RWPE2 (cell line): ENCODE measurements at regions not wholly inside any gene's neighbourhood (a gene's known extent, or its start where the extent isn't known, plus 50 kb on each side); places are given as distances from the start of the nearest gene placed in this dataset.

Experiments used
- ATAC-seq: fragments of 200-7000 bp; cut with Tn5 transposase; 3 replicates; pipeline ENCODE4 v1.9.1; 2021; ENCODE audit warnings: low read depth
- DNase-seq: peaks from one replicate; pipeline ENCODE4 v3.0.0-alpha.2; 2020; ENCODE audit warnings: low spot score
- H3K27ac ChIP-seq: fragments of 450-650 bp; 2 replicates; pipeline ENCODE4 v1.5.1; 2017; ENCODE audit warnings: mild to moderate bottlenecking; ENCODE audit not compliant: poor library complexity, severe bottlenecking
- H3K27me3 ChIP-seq: fragments of 250-450 bp; sonication (Bioruptor Pico); 2 replicates; pipeline ENCODE4 v1.5.1; 2021; ENCODE audit warnings: mild to moderate bottlenecking, moderate library complexity; ENCODE audit not compliant: insufficient read depth, poor library complexity, severe bottlenecking
- H3K36me3 ChIP-seq: fragments of 250-450 bp; sonication (Bioruptor Pico); 2 replicates; pipeline ENCODE4 v1.5.1; 2020; ENCODE audit warnings: low read depth, mild to moderate bottlenecking, moderate library complexity
- H3K4me1 ChIP-seq: fragments of 250-450 bp; sonication (Bioruptor Pico); 2 replicates; pipeline ENCODE4 v1.5.1; 2021; ENCODE audit warnings: mild to moderate bottlenecking, moderate library complexity; ENCODE audit not compliant: insufficient read depth, poor library complexity, severe bottlenecking
- H3K4me3 ChIP-seq: fragments of 250-450 bp; sonication (Bioruptor Pico); 2 replicates; pipeline ENCODE4 v1.5.1; 2021; ENCODE audit warnings: mild to moderate bottlenecking, moderate library complexity; ENCODE audit not compliant: severe bottlenecking
- H3K9me3 ChIP-seq: fragments of 250-450 bp; sonication (Bioruptor Pico); 2 replicates; pipeline ENCODE4 v1.5.1; 2021; ENCODE audit warnings: mild to moderate bottlenecking, moderate library complexity; ENCODE audit not compliant: severe bottlenecking
- CTCF ChIP-seq: fragments of 450-650 bp; IDR thresholded peaks from one replicate; pipeline ENCODE4 v1.5.1; 2017; ENCODE audit warnings: mild to moderate bottlenecking, moderate library complexity; ENCODE audit not compliant: poor library complexity, severe bottlenecking

DNA sequence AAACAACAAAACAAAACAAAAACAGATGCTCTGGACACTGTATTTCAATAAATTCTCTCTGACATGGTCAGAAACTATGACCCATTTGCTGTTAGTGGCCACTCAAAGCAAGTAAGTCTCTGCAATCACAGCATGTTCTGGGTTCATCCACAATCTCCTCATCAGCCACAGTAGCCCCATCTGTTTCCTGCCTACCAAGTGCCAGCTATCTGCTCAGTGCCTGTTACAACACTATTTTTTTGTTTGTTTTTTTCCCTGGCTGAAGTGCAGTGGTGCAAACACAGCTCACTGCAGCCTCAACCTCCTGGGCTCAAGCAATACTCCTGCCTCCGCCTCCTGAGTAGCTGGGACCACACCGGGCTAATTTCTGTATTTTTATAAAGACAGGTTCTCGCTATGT lies 137.9 kb downstream of the SOX9 start:
- no peak for DNase-seq
- H3K4me3 ChIP-seq, result no peak overlapping the region
- H3K36me3 ChIP-seq, result no peaks in the 10 kb centered on the region
- no peak for ATAC-seq
- H3K9me3 ChIP-seq, result no peaks in the 10 kb centered on the region
- H3K4me1 ChIP-seq, result no peaks in the 10 kb centered on the region
- no peak overlapping the region for H3K27ac ChIP-seq
- TF ChIP-seq CTCF, result no peak
- H3K27me3 ChIP-seq, result no peaks in the 10 kb centered on the region

DNA sequence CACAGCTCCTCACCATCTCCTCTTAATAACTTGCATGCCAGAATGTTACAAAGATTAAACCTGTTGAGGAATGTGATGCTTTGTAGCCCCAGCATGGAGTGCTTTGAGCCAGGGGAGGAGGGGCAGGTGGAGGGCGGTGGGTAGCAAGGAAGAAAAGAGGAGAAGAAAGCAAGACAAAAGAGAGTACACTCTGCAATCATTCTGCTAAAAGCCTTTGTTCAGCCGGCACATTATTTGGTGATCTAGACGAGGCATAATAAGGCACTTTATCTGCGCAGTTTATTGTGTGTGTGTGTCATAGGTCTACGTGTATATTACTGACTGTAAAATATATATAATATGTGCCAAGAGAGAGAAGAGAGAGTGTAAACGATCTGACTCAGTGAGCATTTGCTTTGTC lies 139.1 kb downstream of the SOX9 start:
- Histone ChIP-seq H3K4me3 (no peak overlapping the region), H3K36me3 (no peaks in the 10 kb centered on the region), H3K27ac (no peak overlapping the region), H3K4me1 (no peaks in the 10 kb centered on the region), H3K9me3 (no peaks in the 10 kb centered on the region), H3K27me3 (no peaks in the 10 kb centered on the region)
- DNase-seq, result no peak
- no peak for ATAC-seq
- no peak for TF ChIP-seq CTCF

DNA sequence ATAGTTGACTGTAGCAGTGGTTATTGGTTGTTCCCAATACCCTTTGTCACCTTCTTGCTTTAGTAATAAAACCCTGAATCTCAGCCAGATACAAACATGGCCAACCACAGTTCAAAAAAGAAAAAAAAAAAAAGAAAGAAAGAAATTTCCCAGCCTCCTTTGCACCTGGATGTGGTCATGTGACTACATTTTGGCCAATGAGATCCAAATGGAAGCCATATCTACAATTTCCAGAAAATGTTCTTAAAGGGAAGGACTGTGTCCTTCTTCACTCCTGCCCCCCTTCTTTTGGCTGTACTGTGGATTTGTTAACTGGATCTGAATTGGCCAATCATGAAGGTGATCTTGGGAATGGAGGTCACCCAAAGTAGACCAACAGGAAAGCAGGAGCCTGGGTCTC lies 141.9 kb downstream of the SOX9 start:
- ATAC-seq (no peak), DNase-seq (no peak)
- H3K4me1 ChIP-seq, result peaks cover 3% of the 10 kb centered on the region
- H3K27me3 ChIP-seq, result no peaks in the 10 kb centered on the region
- H3K4me3 ChIP-seq, result no peak overlapping the region
- TF ChIP-seq CTCF, result no peak
- H3K36me3 ChIP-seq, result no peaks in the 10 kb centered on the region
- H3K27ac ChIP-seq, result no peak overlapping the region
- H3K9me3 ChIP-seq, result no peaks in the 10 kb centered on the region

- DNase-seq (no peak), ATAC-seq (no peak)
- Histone ChIP-seq H3K4me3 (no peak overlapping the region), H3K27ac (no peak overlapping the region), H3K9me3 (no peaks in the 10 kb centered on the region), H3K4me1 (peaks cover 3% of the 10 kb centered on the region), H3K36me3 (no peaks in the 10 kb centered on the region), H3K27me3 (no peaks in the 10 kb centered on the region)
- no peak for TF ChIP-seq CTCF
These were observed 144.0 kb downstream of the SOX9 start for GRCh38 chr17:72264682-72265405.

GRCh38 chr17:72266112-72266775 lies 145.4 kb downstream of the SOX9 start:
- TF ChIP-seq CTCF, result no peak
- Histone ChIP-seq H3K4me3 (no peak overlapping the region), H3K27me3 (no peaks in the 10 kb centered on the region), H3K9me3 (no peaks in the 10 kb centered on the region), H3K36me3 (no peaks in the 10 kb centered on the region), H3K4me1 (peaks cover 14% of the 10 kb centered on the region), H3K27ac (no peak overlapping the region)
- no peak for ATAC-seq
- no peak for DNase-seq
